ENCODE measurements at regions not wholly inside any gene's neighbourhood (a gene's known extent, or its start where the extent isn't known, plus 50 kb on each side); places are given as distances from the start of the nearest gene placed in this dataset.

GRCh38 chr10:128506423-128506822 is 380.2 kb upstream of the MKI67 start:
- no peak for DNase-seq

- no peak for DNase-seq
Observed at GRCh38 chr10:128507066-128507465, 380.8 kb upstream of the MKI67 start.

GRCh38 chr10:128511284-128511683 is 385.1 kb upstream of the MKI67 start:
- DNase-seq = no peak

GRCh38 chr10:128512767-128513166 is 386.5 kb upstream of the MKI67 start:
- no peak for DNase-seq

- no peak for DNase-seq
Observed at GRCh38 chr10:128514536-128514935, 388.3 kb upstream of the MKI67 start.

- no peak for DNase-seq
Observed at GRCh38 chr10:128516180-128516579, 390.0 kb upstream of the MKI67 start.

- no peak for DNase-seq
Observed at GRCh38 chr10:128517167-128517566, 390.9 kb upstream of the MKI67 start.

GRCh38 chr10:128518000-128518399 is 391.8 kb upstream of the MKI67 start:
- no peak for DNase-seq

GRCh38 chr10:128519581-128519980 is 393.4 kb upstream of the MKI67 start:
- no peak for DNase-seq

GRCh38 chr10:128520211-128520815 is 394.1 kb upstream of the MKI67 start:
- DNase-seq = no peak

- no peak for DNase-seq
Observed at GRCh38 chr10:128522551-128523308, 396.5 kb upstream of the MKI67 start.

- no peak for DNase-seq
Observed at GRCh38 chr10:128525444-128525843, 399.2 kb upstream of the MKI67 start.

GRCh38 chr10:128525936-128526335 is 399.7 kb upstream of the MKI67 start:
- no peak for DNase-seq

GRCh38 chr10:128526791-128527375 is 400.7 kb upstream of the MKI67 start:
- no peak for DNase-seq

- DNase-seq = no peak
Observed at GRCh38 chr10:128527711-128528110, 401.5 kb upstream of the MKI67 start.

- no peak for DNase-seq
Observed at GRCh38 chr10:128528167-128528566, 401.9 kb upstream of the MKI67 start.

- DNase-seq = no peak
Observed at GRCh38 chr10:128528781-128529180, 402.6 kb upstream of the MKI67 start.

- no peak for DNase-seq
Observed at GRCh38 chr10:128529225-128529624, 403.0 kb upstream of the MKI67 start.

- no peak for DNase-seq
Observed at GRCh38 chr10:128530301-128530700, 404.1 kb upstream of the MKI67 start.

- DNase-seq = no peak
Observed at GRCh38 chr10:128530946-128531345, 404.7 kb upstream of the MKI67 start.

GRCh38 chr10:128534686-128535085 is 408.5 kb upstream of the MKI67 start:
- DNase-seq = no peak

GRCh38 chr10:128536259-128536658 is 410.0 kb upstream of the MKI67 start:
- no peak for DNase-seq

- no peak for DNase-seq
Observed at GRCh38 chr10:128537834-128538330, 411.7 kb upstream of the MKI67 start.

GRCh38 chr10:128538671-128539070 is 412.4 kb upstream of the MKI67 start:
- no peak for DNase-seq

All from activated CD4-positive, alpha-beta T cell treated with anti-CD3 and anti-CD28 coated beads for 4 hours (primary cell).